SK-N-MC (cell line): ENCODE measurements at regions not wholly inside any gene's neighbourhood (a gene's known extent, or its start where the extent isn't known, plus 50 kb on each side); places are given as distances from the start of the nearest gene placed in this dataset.

Experiments used
- DNase-seq: peaks from one replicate; pipeline ENCODE4 v3.0.0-alpha.2; 2011; ENCODE audit warnings: low read depth, low spot score
- H3K27ac ChIP-seq: fragments of 200-600 bp; sonication (generic); 2 replicates; pipeline ENCODE4 v1.5.1; 2016; ENCODE audit warnings: mixed run types
- H3K36me3 ChIP-seq: fragments of 200-600 bp; sonication (generic); 2 replicates; pipeline ENCODE4 v1.6.1; 2017; ENCODE audit warnings: antibody characterized with exemption, low read length, mixed read lengths; ENCODE audit not compliant: insufficient read depth
- H3K4me3 ChIP-seq: fragments of 200-600 bp; sonication (generic); 2 replicates; pipeline ENCODE4 v1.5.1; 2016
- H3K9ac ChIP-seq: fragments of 200-600 bp; sonication (generic); 2 replicates; pipeline ENCODE4 v1.8.0; 2017; ENCODE audit warnings: mixed run types, mixed read lengths; ENCODE audit not compliant: insufficient read length
- H3K9me3 ChIP-seq: fragments of 200-600 bp; sonication (generic); 2 replicates; pipeline ENCODE4 v1.6.1; 2017; ENCODE audit warnings: low read depth, mild to moderate bottlenecking, antibody characterized with exemption, low read length, moderate library complexity, mixed read lengths
- EZH2 ChIP-seq: fragments of 200-600 bp; sonication (generic); IDR thresholded peaks from one replicate; pipeline ENCODE4 v1.6.1; 2017; ENCODE audit warnings: antibody characterized with exemption
- FOXP2 ChIP-seq: optimal IDR thresholded peaks from 2 replicates; pipeline ENCODE3; 2011; ENCODE audit warnings: mild to moderate bottlenecking, moderate library complexity; ENCODE audit not compliant: insufficient read depth; ENCODE audit errors: extremely low read length, control extremely low read depth
- POLR2AphosphoS5 ChIP-seq: IDR thresholded peaks from 2 replicates; pipeline ENCODE4 v1.6.1; 2012; ENCODE audit warnings: mild to moderate bottlenecking, low read depth, low read length, borderline replicate concordance

- TF ChIP-seq POLR2AphosphoS5 (no peak), FOXP2 (no peak), EZH2 (no peak)
- H3K27ac ChIP-seq, result no peak overlapping the region
- no peak overlapping the region for H3K4me3 ChIP-seq
- no peak overlapping the region for H3K9ac ChIP-seq
- DNase-seq, result no peak
- no peaks in the 10 kb centered on the region for H3K36me3 ChIP-seq
- no peaks in the 10 kb centered on the region for H3K9me3 ChIP-seq
Measured at GRCh38 chr7:41367967-41368882, 334.7 kb downstream of the INHBA start.

- TF ChIP-seq EZH2, result no peak
- no peak for TF ChIP-seq FOXP2
- no peak for TF ChIP-seq POLR2AphosphoS5
Measured at GRCh38 chr7:41351091-41351490, 351.8 kb downstream of the INHBA start.

GRCh38 chr7:41346878-41347277 lies 356.0 kb downstream of the INHBA start:
- H3K4me3 ChIP-seq, result no peak overlapping the region
- no peak for DNase-seq
- no peak overlapping the region for H3K27ac ChIP-seq
- TF ChIP-seq FOXP2 (no peak), EZH2 (no peak), POLR2AphosphoS5 (no peak)
- no peaks in the 10 kb centered on the region for H3K36me3 ChIP-seq
- H3K9ac ChIP-seq, result no peak overlapping the region
- H3K9me3 ChIP-seq, result no peaks in the 10 kb centered on the region

More at GRCh38 chr7:41351091-41351490, 351.8 kb downstream of the INHBA start:
- no peak overlapping the region for H3K4me3 ChIP-seq
- no peak overlapping the region for H3K9ac ChIP-seq
- H3K27ac ChIP-seq, result no peak overlapping the region
- H3K36me3 ChIP-seq, result no peaks in the 10 kb centered on the region
- no peaks in the 10 kb centered on the region for H3K9me3 ChIP-seq
- DNase-seq, result no peak

- Histone ChIP-seq H3K9me3 (no peaks in the 10 kb centered on the region), H3K9ac (no peak overlapping the region), H3K27ac (no peak overlapping the region), H3K36me3 (no peaks in the 10 kb centered on the region), H3K4me3 (no peak overlapping the region)
- no peak for DNase-seq
- TF ChIP-seq FOXP2, result no peak
- TF ChIP-seq POLR2AphosphoS5, result no peak
- no peak for TF ChIP-seq EZH2
Measured at GRCh38 chr7:41339913-41340676, 362.8 kb downstream of the INHBA start.

GRCh38 chr7:41336981-41337380 lies 365.9 kb downstream of the INHBA start:
- no peak for DNase-seq
- Histone ChIP-seq H3K9me3 (no peaks in the 10 kb centered on the region), H3K36me3 (no peaks in the 10 kb centered on the region), H3K9ac (no peak overlapping the region), H3K4me3 (no peak overlapping the region), H3K27ac (no peak overlapping the region)
- TF ChIP-seq FOXP2, result no peak
- TF ChIP-seq EZH2, result no peak

GRCh38 chr7:41336455-41336952 lies 366.4 kb downstream of the INHBA start:
- H3K4me3 ChIP-seq, result no peak overlapping the region
- no peaks in the 10 kb centered on the region for H3K9me3 ChIP-seq
- TF ChIP-seq EZH2 (no peak), POLR2AphosphoS5 (no peak), FOXP2 (no peak)
- H3K36me3 ChIP-seq, result no peaks in the 10 kb centered on the region
- no peak overlapping the region for H3K9ac ChIP-seq
- no peak for DNase-seq
- H3K27ac ChIP-seq, result no peak overlapping the region

GRCh38 chr7:41334071-41334862 lies 368.6 kb downstream of the INHBA start:
- TF ChIP-seq POLR2AphosphoS5 (no peak), FOXP2 (no peak), EZH2 (no peak)
- Histone ChIP-seq H3K27ac (no peak overlapping the region), H3K4me3 (no peak overlapping the region), H3K9me3 (no peaks in the 10 kb centered on the region), H3K9ac (no peak overlapping the region), H3K36me3 (no peaks in the 10 kb centered on the region)
- no peak for DNase-seq

GRCh38 chr7:41333511-41333910 lies 369.4 kb downstream of the INHBA start:
- no peak overlapping the region for H3K4me3 ChIP-seq
- H3K9me3 ChIP-seq, result no peaks in the 10 kb centered on the region
- TF ChIP-seq EZH2 (no peak), POLR2AphosphoS5 (no peak), FOXP2 (no peak)
- no peak overlapping the region for H3K27ac ChIP-seq
- H3K36me3 ChIP-seq, result no peaks in the 10 kb centered on the region
- no peak for DNase-seq
- H3K9ac ChIP-seq, result no peak overlapping the region
